ENCODE measurements at regions not wholly inside any gene's neighbourhood (a gene's known extent, or its start where the extent isn't known, plus 50 kb on each side); places are given as distances from the start of the nearest gene placed in this dataset.

- H3K9ac ChIP-seq (ENCODE audit: insufficient read depth in 1 of 2, low read depth in 2 of 2, low read length in 2 of 2) = no peak overlapping the region
- no TSS peak for BruUV-seq (replicated peaks)
- WGBS (ENCODE audit: insufficient coverage, low coverage, missing lambda C conversion rate) = 7% methylated on average over 2 of the region's 2 CpGs
- H4K20me1 ChIP-seq (replicated peaks; ENCODE audit: control insufficient read depth, insufficient read depth, low read length) = no peaks in the 10 kb centered on the region
- H2AFZ ChIP-seq (ENCODE audit: low read depth, low read length) = no peak overlapping the region
- DNase-seq (ENCODE audit: extremely low read depth in 1 of 4, low spot score in 3 of 4) (no peak), ATAC-seq (no peak), FAIRE-seq (no peak)
- no peak overlapping the region for H3K4me2 ChIP-seq (ENCODE audit: insufficient read depth, low read length)
- intact Hi-C loops (cut with micrococcal nuclease) (no loop called here), in situ Hi-C loops (cut with MboI) (no loop called here)
- H3K36me3 ChIP-seq (ENCODE audit: control insufficient read depth, insufficient read depth, low read length) = no peaks in the 10 kb centered on the region
- H3K79me2 ChIP-seq (ENCODE audit: control insufficient read depth, insufficient read depth, low read length) = no peaks in the 10 kb centered on the region
- H3K4me3 ChIP-seq = no peak overlapping the region
- TF ChIP-seq C11orf30 (IDR thresholded peaks at IDR 0.05; ENCODE audit: low read depth) = peak; percentile 84
- TF ChIP-seq HDAC3 (IDR thresholded peaks at IDR 0.05; ENCODE audit: borderline replicate concordance, partially characterized antibody) = no peak
- TF ChIP-seq HNRNPLL (IDR thresholded peaks at IDR 0.05; ENCODE audit: low read depth, low read length, poor library complexity, severe bottlenecking) = no peak
- TF ChIP-seq ZNF551 (CRISPR knock-in tag; IDR thresholded peaks at IDR 0.05) = no peak
- no peak for TF ChIP-seq ZNF239 (CRISPR knock-in tag; IDR thresholded peaks at IDR 0.05)
- TF ChIP-seq MAFF (IDR thresholded peaks at IDR 0.05; ENCODE audit: low read length) = peak; percentile 49; the same call in 1 of the 2 replicates
- no peak for TF ChIP-seq POLR2AphosphoS5 (IDR thresholded peaks at IDR 0.05; ENCODE audit: control insufficient read depth, insufficient read depth, low read depth, low read length)
- no peak for TF ChIP-seq ZNF277 (CRISPR knock-in tag; IDR thresholded peaks at IDR 0.05; ENCODE audit: borderline replicate concordance)
- no peak for TF ChIP-seq TAF7 (tag; IDR thresholded peaks at IDR 0.05)
- TF ChIP-seq MAFK (IDR thresholded peaks at IDR 0.05; ENCODE audit: low read length) = peak; percentile 50; the same call in 1 of the 2 replicates
- peak; percentile 80 for TF ChIP-seq MAFG (tag; conservative IDR thresholded peaks at IDR 0.05)
- no peak for TF ChIP-seq RUNX1 (IDR thresholded peaks at IDR 0.05; ENCODE audit: low read depth)
- TF ChIP-seq ZNF316 (IDR thresholded peaks at IDR 0.05) = peak; percentile 88
- no peak for TF ChIP-seq NONO (IDR thresholded peaks at IDR 0.05; ENCODE audit: low read depth in 2 of 2, low read length in 1 of 2)
- no peak for TF ChIP-seq HDAC6 (IDR thresholded peaks at IDR 0.05; ENCODE audit: low read depth, low read length)
- CTCF ChIA-PET (ENCODE audit: low intra/inter-chr PET ratio) = interaction anchor here (0.7 kb wide), 1 partner anchor 469 kb away, joined by 3 read pairs; no protein-coding TSS in a partner anchor
- H3K27ac ChIP-seq (ENCODE audit: extremely low read depth, low read depth, low read length) = no peak overlapping the region
- POLR2A ChIA-PET = interaction anchor here (0.9 kb wide), 1 partner anchor 8 kb away, joined by 3 read pairs; no protein-coding TSS in a partner anchor
- no peaks in the 10 kb centered on the region for H3K4me1 ChIP-seq (replicated peaks in 1 of 2; ENCODE audit: control insufficient read depth in 2 of 2, insufficient read depth in 2 of 2, low read length in 2 of 2)
- H3K27me3 ChIP-seq (ENCODE audit: control insufficient read depth in 2 of 2, insufficient read depth in 2 of 2, low read length in 2 of 2) = no peaks in the 10 kb centered on the region; a peak in 1 of 5 replicates
- no peaks in the 10 kb centered on the region for H3K9me1 ChIP-seq (ENCODE audit: control insufficient read depth, insufficient read depth, low read length)
- H3K9me3 ChIP-seq (replicated peaks; ENCODE audit: control insufficient read depth, insufficient read depth, low read depth, low read length) = no peaks in the 10 kb centered on the region
Measured at GRCh38 chr1:59237900-59238299, 59.0 kb upstream of the FGGY start.
